HT1080 (cell line): ENCODE measurements at regions not wholly inside any gene's neighbourhood (a gene's known extent, or its start where the extent isn't known, plus 50 kb on each side); places are given as distances from the start of the nearest gene placed in this dataset.
A peak's percentile ranks its signal among the peaks of the same experiment; 100 is the strongest.

Experiments used
- DNase-seq: peaks from one replicate; pipeline ENCODE4 v3.0.0-alpha.2; 2015; ENCODE audit warnings: low read depth

- DNase-seq = no peak
Observed at GRCh38 chr6:167513778-167514177, 188.9 kb downstream of the TTLL2 start.

GRCh38 chr6:167514524-167514923 lies 189.6 kb downstream of the TTLL2 start:
- DNase-seq = no peak

- DNase-seq = no peak
Observed at GRCh38 chr6:167515873-167516507, 191.1 kb downstream of the TTLL2 start.

- no peak for DNase-seq
Observed at GRCh38 chr6:167517254-167517916, 192.5 kb downstream of the TTLL2 start.

GRCh38 chr6:167523426-167523825 lies 198.5 kb downstream of the TTLL2 start:
- DNase-seq = no peak

GRCh38 chr6:167524261-167525111 lies 199.6 kb downstream of the TTLL2 start:
- no peak for DNase-seq

- DNase-seq = no peak
Observed at GRCh38 chr6:167525774-167526173, 200.9 kb downstream of the TTLL2 start.

- no peak for DNase-seq
Observed at GRCh38 chr6:167526465-167527368, 201.8 kb downstream of the TTLL2 start.

GRCh38 chr6:167528239-167528638 lies 203.4 kb downstream of the TTLL2 start:
- DNase-seq = no peak

GRCh38 chr6:167528976-167529375 lies 204.1 kb downstream of the TTLL2 start:
- no peak for DNase-seq

GRCh38 chr6:167529444-167530335 lies 204.8 kb downstream of the TTLL2 start:
- no peak for DNase-seq

- DNase-seq = no peak
Observed at GRCh38 chr6:167530951-167531350, 206.1 kb downstream of the TTLL2 start.

- DNase-seq = peak; percentile 33
Observed at GRCh38 chr6:167532410-167533288, 207.8 kb downstream of the TTLL2 start.

GRCh38 chr6:167533851-167534250 lies 209.0 kb downstream of the TTLL2 start:
- DNase-seq = no peak

GRCh38 chr6:167537816-167538215 lies 212.9 kb downstream of the TTLL2 start:
- no peak for DNase-seq

GRCh38 chr6:167538746-167539145 lies 213.9 kb downstream of the TTLL2 start:
- DNase-seq = no peak

GRCh38 chr6:167540796-167541195 lies 215.9 kb downstream of the TTLL2 start:
- DNase-seq = no peak

GRCh38 chr6:167541544-167541943 lies 216.7 kb downstream of the TTLL2 start:
- no peak for DNase-seq
